ENCODE measurements at regions not wholly inside any gene's neighbourhood (a gene's known extent, or its start where the extent isn't known, plus 50 kb on each side); places are given as distances from the start of the nearest gene placed in this dataset.

DNA sequence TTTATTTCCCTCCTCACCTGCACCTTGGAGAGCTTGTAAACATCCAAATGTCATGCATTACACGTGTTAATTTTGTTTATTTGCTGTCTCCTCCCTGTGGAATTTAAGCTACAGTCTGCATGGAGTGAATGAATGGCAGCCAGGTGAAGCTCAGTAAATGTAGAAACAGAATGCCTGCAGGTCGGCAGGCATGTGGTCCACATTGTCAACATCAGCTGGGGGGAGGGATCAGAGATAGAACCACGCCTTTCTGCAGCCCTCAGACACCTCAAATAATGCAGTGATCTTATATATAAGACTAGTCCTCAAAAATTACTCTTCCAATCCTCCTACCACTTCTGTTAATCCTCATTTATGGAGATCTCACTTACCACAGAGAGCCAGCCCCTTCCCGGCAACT lies 131.2 kb upstream of the KIT start:
- TF ChIP-seq POLR2AphosphoS5 (IDR thresholded peaks at IDR 0.05; ENCODE audit: low read depth, low read length) = no peak
- TF ChIP-seq TAF1 (IDR thresholded peaks at IDR 0.05; ENCODE audit: borderline replicate concordance, insufficient read depth, low read length) = no peak
- TF ChIP-seq, protein P1, sequence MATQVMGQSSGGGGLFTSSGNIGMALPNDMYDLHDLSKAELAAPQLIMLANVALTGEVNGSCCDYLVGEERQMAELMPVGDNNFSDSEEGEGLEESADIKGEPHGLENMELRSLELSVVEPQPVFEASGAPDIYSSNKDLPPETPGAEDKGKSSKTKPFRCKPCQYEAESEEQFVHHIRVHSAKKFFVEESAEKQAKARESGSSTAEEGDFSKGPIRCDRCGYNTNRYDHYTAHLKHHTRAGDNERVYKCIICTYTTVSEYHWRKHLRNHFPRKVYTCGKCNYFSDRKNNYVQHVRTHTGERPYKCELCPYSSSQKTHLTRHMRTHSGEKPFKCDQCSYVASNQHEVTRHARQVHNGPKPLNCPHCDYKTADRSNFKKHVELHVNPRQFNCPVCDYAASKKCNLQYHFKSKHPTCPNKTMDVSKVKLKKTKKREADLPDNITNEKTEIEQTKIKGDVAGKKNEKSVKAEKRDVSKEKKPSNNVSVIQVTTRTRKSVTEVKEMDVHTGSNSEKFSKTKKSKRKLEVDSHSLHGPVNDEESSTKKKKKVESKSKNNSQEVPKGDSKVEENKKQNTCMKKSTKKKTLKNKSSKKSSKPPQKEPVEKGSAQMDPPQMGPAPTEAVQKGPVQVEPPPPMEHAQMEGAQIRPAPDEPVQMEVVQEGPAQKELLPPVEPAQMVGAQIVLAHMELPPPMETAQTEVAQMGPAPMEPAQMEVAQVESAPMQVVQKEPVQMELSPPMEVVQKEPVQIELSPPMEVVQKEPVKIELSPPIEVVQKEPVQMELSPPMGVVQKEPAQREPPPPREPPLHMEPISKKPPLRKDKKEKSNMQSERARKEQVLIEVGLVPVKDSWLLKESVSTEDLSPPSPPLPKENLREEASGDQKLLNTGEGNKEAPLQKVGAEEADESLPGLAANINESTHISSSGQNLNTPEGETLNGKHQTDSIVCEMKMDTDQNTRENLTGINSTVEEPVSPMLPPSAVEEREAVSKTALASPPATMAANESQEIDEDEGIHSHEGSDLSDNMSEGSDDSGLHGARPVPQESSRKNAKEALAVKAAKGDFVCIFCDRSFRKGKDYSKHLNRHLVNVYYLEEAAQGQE (IDR thresholded peaks at IDR 0.05; ENCODE audit: insufficient read depth in 1 of 2, low read depth in 2 of 2, low read length in 2 of 2) = no peak
- no peak for TF ChIP-seq FOXP2 (optimal IDR thresholded peaks at IDR 0.05; ENCODE audit: borderline replicate concordance, extremely low read depth, extremely low read length, insufficient read depth)
- no peak for TF ChIP-seq SIN3A (IDR thresholded peaks at IDR 0.05; ENCODE audit: borderline replicate concordance, insufficient read depth, low read length)

DNA sequence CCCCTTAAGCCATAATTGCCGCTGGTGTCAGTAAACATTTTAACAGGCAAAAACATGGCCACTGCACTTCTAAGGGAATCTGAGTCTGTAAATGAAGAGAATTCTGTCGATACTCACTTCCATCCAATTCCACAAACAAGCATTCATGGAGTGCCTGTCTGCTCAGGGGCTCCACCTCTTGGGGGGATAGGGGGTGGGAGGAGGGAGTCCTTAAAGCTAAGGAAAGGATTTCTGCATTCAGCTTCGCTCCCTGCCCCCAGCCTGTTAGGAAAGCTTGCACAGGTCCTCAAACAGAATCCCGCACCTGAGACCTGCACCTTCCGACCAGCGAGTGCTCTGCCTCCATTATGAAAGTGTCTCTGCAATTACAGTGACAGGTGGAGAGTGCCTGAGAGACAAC lies 130.2 kb upstream of the KIT start:
- TF ChIP-seq SIN3A (IDR thresholded peaks at IDR 0.05; ENCODE audit: borderline replicate concordance, insufficient read depth, low read length) (no peak), FOXP2 (optimal IDR thresholded peaks at IDR 0.05; ENCODE audit: borderline replicate concordance, extremely low read depth, extremely low read length, insufficient read depth) (no peak), POLR2AphosphoS5 (IDR thresholded peaks at IDR 0.05; ENCODE audit: low read depth, low read length) (no peak), TAF1 (IDR thresholded peaks at IDR 0.05; ENCODE audit: borderline replicate concordance, insufficient read depth, low read length) (no peak)
- TF ChIP-seq, protein P1 (IDR thresholded peaks at IDR 0.05; ENCODE audit: insufficient read depth in 1 of 2, low read depth in 2 of 2, low read length in 2 of 2) = no peak

DNA sequence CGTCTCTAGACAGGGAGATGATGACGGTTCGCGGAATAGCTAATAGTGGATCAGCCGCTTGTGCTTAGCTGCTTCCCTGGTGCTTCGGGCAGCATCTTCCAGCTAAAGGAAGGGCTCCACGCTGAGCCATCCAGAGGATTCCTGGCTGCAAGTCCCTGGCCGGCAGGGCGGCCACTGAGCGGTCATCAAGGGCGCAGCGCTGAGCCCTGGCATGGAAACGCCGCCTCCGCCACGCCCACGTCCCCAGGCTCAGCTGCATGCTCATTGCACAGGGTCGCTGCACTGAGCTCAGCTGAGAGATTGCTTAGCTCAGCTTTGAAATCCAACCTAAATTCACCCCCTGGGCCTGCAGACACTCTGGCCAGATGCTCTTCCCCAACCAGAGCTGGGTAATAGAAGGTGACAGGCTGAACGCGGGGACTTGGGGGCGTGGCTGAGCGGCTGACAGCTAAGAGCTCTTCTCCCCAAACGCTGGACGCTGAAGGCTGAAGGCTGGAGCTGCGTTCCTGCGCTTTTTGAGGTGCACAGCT lies 118.2 kb upstream of the KIT start:
- TF ChIP-seq SIN3A (IDR thresholded peaks at IDR 0.05; ENCODE audit: borderline replicate concordance, insufficient read depth, low read length) = no peak
- TF ChIP-seq FOXP2 (optimal IDR thresholded peaks at IDR 0.05; ENCODE audit: borderline replicate concordance, extremely low read depth, extremely low read length, insufficient read depth) = no peak
- TF ChIP-seq TAF1 (IDR thresholded peaks at IDR 0.05; ENCODE audit: borderline replicate concordance, insufficient read depth, low read length) = no peak

DNA sequence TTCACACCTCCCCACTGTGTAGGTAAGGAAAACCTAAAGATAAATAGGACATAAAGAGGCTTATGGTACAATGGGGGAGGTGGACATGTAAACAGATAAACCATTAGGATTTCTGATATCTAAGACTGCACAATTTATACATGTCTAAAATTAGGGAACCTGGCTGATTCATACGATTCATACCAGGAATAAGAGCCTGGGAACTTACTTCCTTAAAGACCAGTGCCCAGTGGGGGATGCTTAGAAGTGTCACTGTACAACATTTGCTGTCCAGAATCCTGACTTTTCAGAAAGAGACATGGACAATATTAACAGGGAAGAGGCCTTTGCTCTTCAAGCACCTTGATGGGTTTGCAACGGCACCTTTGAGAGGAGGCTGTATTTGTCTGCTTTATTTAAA lies 116.8 kb upstream of the KIT start:
- TF ChIP-seq POLR2AphosphoS5 (IDR thresholded peaks at IDR 0.05; ENCODE audit: low read depth, low read length) (no peak), TAF1 (IDR thresholded peaks at IDR 0.05; ENCODE audit: borderline replicate concordance, insufficient read depth, low read length) (no peak), FOXP2 (optimal IDR thresholded peaks at IDR 0.05; ENCODE audit: borderline replicate concordance, extremely low read depth, extremely low read length, insufficient read depth) (no peak), SIN3A (IDR thresholded peaks at IDR 0.05; ENCODE audit: borderline replicate concordance, insufficient read depth, low read length) (no peak)
- TF ChIP-seq, protein P1 (IDR thresholded peaks at IDR 0.05; ENCODE audit: insufficient read depth in 1 of 2, low read depth in 2 of 2, low read length in 2 of 2) = no peak

DNA sequence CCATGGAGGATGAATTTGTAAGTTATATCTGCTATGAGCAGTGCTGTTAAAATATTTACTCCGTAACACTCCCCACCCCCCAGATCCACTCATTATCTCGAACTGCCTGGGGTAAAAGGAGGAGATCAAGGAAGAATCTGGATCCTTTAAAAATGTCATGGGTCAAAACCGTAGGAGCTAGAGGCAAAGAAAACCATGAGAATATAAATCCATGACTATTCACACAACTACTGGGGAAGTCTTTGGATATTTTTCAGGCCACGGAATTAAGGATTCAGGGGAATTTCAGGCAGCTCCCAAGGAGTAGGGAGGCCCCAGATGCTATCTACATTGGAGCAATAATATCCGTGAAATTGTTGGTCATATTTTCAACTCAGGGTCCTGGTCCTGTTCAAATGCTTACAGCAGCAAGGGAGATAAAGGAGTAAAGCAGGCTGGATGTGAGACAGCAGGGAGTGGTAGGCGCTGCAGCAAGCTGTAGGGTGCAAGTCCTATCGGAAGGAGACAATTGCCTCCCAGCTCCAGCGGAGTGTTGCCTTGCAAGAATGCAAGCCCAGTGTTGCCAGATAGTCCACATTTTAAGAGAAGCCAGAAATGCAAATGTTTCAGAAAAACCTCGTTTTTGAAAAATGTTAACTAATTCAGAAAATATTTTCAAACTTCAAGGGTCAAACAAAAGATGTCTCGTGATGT lies 116.2 kb upstream of the KIT start:
- TF ChIP-seq TAF1 (IDR thresholded peaks at IDR 0.05; ENCODE audit: borderline replicate concordance, insufficient read depth, low read length) = no peak
- no peak for TF ChIP-seq SIN3A (IDR thresholded peaks at IDR 0.05; ENCODE audit: borderline replicate concordance, insufficient read depth, low read length)
- no peak for TF ChIP-seq FOXP2 (optimal IDR thresholded peaks at IDR 0.05; ENCODE audit: borderline replicate concordance, extremely low read depth, extremely low read length, insufficient read depth)
- no peak for TF ChIP-seq POLR2AphosphoS5 (IDR thresholded peaks at IDR 0.05; ENCODE audit: low read depth, low read length)
- TF ChIP-seq, protein P1 (IDR thresholded peaks at IDR 0.05; ENCODE audit: insufficient read depth in 1 of 2, low read depth in 2 of 2, low read length in 2 of 2) = no peak
